CD4-positive, alpha-beta T cell treated with Interleukin-21 for 1 hour (primary cell): ENCODE measurements at regions not wholly inside any gene's neighbourhood (a gene's known extent, or its start where the extent isn't known, plus 50 kb on each side); places are given as distances from the start of the nearest gene placed in this dataset.
"Not testable (repeated sequence)": the region's sequence is repeated elsewhere in the genome, so short reads cannot be mapped to it uniquely, and the experiment has no call there.

Experiments
- DNase-seq: peaks from one replicate; pipeline ENCODE4 v3.0.0-alpha.2; 2020

GRCh38 chr10:8128511-8128910 lies 74.0 kb downstream of the GATA3 start:
- DNase-seq: no peak

DNA sequence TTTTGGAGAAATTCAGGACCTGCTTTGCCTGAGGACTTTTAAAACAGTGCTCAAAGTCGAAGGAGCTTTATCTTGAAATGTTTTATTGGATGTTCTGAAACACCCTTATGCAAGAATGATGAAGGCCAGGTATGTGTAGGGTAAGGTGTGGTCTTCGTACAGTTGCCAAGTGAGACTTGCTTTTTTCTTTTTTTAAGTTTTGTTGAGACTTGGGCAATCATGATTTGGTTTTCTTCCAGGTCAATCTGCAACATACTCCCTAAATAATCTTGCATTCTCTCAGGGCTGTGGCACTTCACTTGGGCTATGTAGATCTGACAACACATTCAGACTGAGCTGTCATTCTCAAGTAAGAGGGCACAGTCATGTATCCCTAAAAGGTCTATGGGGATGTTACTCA lies 75.0 kb downstream of the GATA3 start:
- DNase-seq: no peak

- DNase-seq: no peak
Measured at GRCh38 chr10:8130973-8131911, 76.8 kb downstream of the GATA3 start.

DNA sequence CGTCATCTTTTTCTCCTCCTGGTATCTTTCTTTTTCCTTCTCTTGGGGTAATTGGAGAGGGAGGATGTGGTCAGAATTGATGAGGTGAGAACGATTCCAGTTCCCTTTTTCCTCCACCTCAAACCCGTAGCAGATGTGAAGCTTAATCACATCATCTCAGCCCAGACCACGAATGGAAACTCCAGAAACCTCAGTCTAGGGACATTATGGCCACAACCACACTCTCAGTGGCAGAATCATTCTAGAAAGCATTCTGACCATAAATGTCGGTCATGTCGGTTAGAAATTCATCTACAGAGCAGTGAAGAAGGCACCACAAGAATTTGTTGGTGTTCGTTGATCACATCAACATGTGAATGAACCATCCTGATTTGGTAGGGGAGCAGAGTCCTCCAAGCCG lies 78.7 kb downstream of the GATA3 start:
- DNase-seq: peak; percentile 15

DNA sequence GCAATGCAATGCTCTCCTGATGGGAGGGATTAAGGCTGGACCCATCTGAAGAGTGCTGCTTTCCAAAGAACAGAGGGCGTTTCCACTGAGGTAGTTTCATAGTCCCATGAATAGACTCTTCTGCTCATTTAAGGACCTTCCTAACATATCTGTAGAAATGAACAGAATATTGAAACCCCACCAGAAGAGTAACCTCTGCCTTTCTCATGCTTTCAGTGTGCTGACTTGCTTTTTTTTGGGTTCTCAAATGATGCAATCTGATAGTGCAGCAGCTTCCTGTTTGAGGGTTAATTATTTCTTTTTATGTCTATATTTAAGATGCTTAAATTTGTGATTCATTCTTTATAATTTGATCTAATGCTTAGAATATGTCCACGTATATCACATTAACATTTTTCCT lies 82.2 kb downstream of the GATA3 start:
- peak; percentile 16 for DNase-seq

- DNase-seq: peak; percentile 63
Measured at GRCh38 chr10:8137272-8137681, 82.8 kb downstream of the GATA3 start.

GRCh38 chr10:8137726-8138125 lies 83.2 kb downstream of the GATA3 start:
- DNase-seq: peak; percentile 26

- no peak for DNase-seq
Measured at GRCh38 chr10:8138471-8138870, 84.0 kb downstream of the GATA3 start.

DNA sequence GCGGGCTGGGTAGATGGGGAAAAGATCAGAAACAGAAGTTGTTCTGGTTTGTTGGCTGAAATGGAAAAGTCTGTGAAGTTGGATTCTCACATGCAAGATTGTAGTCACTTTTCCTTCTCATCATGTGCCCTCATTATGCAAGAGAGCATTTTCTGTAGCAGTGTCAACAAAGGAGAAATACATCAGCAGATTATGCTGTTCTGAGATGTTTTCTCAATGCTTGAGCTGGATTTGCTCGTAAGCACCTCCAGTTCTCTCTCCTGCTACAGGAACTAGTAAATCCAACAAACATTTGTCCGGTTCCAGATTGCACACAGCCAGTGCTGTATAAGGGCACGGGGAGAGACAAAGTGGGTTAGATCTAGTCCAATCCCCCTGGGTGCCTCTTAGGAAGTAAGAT lies 90.0 kb downstream of the GATA3 start:
- DNase-seq: no peak

GRCh38 chr10:8146650-8147049 lies 92.2 kb downstream of the GATA3 start:
- no peak for DNase-seq

DNA sequence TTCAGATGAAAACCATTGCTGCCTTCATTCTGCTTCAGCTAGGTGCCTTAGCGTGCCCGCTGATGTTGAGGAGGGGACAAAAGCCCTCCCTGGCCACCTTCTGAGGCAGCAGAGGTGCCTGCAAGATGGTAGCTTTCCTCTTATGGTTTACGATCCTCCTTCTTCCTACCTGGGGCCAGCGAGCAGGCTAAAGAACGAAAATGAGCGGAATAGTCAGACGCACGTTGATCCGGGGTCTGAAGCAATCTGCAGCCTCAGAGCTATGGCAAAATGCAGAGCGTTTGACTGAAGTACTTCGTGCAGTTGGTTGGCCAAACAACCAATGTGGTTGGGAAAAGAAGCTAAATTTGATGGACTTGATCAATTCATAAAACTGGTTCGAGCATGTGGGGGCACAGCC lies 95.5 kb downstream of the GATA3 start:
- DNase-seq: no peak

GRCh38 chr10:8150401-8150905 lies 96.0 kb downstream of the GATA3 start:
- no peak for DNase-seq

- no peak for DNase-seq
Measured at GRCh38 chr10:8151086-8151485, 96.6 kb downstream of the GATA3 start.

DNA sequence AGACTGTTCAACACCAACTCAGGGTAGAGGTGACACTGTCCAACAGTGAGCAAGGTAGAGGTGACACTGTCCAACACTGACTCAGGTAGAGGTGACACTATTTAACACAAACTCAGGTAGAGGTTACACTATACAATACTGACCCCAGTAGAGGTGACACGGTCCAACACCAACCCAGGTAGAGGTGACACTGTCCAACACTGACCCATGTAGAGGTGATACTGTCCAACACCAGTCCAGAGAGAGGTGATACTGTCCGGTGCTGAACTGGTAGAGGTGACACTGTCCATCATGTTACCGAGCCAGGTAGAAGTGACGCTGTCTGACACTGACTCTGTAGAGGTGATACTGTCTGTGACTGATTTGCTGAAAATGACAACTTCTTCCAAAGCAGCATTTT lies 102.4 kb downstream of the GATA3 start:
- no peak for DNase-seq

DNA sequence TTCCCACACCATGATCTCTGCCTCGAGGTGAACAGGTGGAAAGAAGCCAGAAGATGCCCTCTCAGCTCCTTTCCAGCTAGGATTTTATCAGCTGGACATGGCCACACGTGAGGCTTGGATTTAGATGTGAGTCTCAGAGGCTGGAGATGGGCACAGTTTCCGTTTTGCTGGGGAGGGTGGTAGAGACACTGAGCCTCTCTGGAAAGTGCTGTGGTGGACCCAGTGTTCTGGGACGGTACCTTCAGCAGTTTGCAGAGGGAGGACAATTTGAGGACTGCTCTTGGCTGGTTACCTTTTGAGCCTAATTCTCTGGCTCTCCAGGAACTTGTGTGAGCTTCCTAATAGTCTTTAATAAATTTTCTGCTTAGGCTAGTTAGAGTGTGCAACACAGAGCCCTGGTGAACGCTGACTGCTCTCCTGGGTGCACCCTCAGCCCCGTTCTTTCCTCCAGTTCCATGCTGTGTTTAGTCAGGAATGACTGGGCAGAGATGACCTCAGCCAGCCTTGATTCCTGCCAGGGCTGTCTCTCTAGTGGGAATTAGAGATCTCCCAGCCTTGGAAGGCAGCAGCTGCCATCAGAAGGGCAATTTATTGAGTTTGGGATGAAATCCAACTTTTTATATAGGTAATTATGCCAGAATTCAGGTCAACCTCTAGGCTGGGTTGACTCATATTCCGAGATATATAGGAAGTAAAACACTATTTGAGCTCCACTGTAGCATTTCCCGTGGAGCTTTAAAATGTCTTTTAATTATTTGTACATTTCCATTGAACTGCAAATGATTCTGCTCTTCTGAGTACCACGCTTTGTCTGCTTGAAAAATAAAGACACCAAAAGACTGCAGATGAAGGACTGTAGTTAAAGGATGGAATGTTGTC lies 103.9 kb downstream of the GATA3 start:
- DNase-seq: no peak

- no peak for DNase-seq
Measured at GRCh38 chr10:8159341-8160165, 105.1 kb downstream of the GATA3 start.

DNA sequence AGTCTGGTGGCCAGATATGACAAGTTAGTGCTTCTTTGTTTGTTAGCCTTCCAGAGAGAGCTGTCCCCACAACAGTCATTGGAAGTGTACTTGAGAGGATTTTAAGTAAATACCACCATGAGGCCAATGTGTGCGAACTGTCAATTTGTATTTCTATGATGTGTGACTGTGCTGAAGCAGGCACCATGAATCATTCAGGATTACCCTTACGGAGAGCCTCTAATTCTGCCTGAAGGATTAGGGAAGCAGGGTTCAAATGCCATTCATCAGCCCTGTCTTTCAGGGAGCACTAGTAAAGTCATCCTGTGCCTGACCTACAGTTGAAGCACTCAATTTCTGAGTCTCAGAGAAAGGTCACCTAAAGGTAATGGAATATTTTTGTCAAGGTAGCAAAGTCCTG lies 109.3 kb downstream of the GATA3 start:
- DNase-seq: no peak

DNA sequence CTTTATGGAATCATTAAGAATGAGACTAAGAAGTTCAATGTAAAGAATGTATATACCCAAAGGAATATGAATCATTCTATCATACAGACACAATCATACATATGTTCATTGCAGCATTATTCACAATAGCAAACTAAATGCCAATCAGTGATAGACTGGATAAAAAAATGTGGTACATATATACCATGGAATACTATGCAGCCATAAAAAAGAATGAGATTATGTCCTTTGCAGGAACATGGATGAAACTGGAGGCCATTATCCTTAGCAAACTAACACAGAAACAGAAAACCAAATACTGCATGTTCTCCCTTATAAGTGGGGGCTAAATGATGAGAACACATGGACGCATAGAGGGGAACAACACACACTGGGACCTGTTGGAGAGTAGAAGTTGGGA lies 110.2 kb downstream of the GATA3 start:
- DNase-seq: not testable (repeated sequence)

DNA sequence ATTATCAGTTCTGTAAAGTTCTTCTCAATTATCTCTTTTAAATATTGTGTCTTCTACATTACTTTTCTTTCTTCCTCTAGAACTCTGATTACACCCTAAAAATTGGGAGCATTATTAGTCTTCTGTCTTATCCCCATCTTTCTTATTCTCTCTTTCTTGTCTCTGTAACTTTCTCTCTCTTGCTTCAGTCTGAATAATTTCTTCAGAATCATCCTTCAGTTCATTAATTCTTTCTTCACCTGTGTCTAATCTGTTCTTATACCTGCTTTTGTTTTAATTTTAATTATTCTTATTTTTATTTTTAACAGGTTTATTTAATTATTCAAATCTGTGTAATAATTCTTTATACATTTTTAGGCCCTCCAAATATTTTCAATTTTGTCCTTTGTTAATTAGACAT lies 114.3 kb downstream of the GATA3 start:
- DNase-seq: no peak

DNA sequence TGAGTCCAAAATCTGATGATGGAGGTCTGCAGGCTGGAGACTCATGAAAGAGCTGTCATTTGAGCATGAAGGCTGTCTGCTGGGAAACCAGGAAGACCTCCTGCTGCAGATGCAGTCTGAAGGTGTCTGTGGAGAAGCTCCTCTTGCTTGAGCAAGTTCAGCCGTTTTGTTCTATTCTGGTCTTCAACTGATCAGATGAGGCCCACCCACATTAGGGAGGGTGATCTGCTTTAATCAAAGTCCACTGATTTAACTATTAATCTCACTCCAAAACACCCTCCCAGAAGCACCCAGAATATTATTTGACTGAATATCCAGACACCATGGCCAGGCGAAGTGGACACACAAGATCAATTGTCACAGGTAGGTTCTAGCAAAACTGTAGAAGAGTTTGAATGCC lies 116.5 kb downstream of the GATA3 start:
- no peak for DNase-seq

DNA sequence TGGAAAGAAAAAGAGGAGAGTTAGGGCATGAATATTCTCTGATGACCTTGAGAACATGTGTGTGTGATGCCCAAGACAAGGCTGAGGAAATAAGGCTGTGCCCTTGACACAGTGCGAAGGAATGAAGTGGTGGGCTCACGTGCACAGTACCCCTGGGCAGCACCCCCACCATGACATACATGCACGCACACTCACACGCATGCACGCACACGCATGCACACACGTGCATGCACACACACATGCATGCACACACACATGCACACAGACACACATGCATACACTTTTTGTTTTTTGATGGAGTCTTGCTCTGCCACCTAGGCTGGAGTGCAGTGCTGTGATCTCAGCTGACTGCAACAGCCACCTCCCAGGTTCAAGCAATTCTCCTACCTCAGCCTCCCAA lies 118.1 kb downstream of the GATA3 start:
- no peak for DNase-seq

DNA sequence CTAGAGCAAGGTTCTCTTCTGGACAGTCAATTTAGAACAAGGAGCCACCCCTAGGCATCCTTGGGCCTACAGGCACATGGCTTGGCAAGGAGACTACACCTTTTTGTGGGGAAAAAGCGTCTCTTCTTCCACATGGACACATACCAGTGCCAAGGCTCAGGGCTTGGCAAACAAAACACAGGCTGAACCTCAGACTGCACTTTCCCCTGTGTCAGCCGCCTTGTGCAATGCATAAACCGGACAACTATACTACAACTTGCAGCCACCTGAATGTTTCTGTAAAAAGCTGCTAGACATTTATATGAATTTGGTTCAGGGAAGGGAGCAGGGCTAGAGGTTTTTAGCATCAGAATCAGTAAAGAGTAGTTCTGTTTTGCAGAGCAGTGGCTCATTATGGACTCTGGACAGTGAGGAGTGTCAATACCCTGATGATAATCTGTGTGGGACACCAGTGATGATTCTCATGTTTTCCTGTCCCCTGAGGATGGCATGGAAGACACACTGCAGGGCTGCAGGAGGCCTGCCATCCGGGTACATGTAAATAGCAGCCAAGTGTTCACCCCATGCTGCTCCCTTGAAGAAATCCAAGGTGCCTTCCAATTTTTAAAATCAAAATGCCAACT lies 118.9 kb downstream of the GATA3 start:
- DNase-seq: no peak
